Activated T-cell treated with anti-CD3 and anti-CD28 coated beads, Interleukin-2, amount 50 U/mL, for 72 hours (primary cell): ENCODE measurements at regions not wholly inside any gene's neighbourhood (a gene's known extent, or its start where the extent isn't known, plus 50 kb on each side); places are given as distances from the start of the nearest gene placed in this dataset.

Source experiments
- ATAC-seq, 2 donors: fragments of 150-1000 bp; cut with Tn5 transposase; replicated peaks in 1 of 2; 2 replicates each; pipeline ENCODE4 v1.10.0; 2021; ENCODE audit warnings: moderate library complexity in 2 of 2, mild to moderate bottlenecking in 1 of 2
- DNase-seq, 2 donors: peaks; one replicate each; pipeline ENCODE4 v3.0.0; 2021 to 2022; ENCODE audit warnings: mixed read lengths in 1 of 2
- H3K27ac Mint-ChIP-seq: one replicate; pipeline ENCODE4 v1.8.0; 2022; ENCODE audit warnings: mild to moderate bottlenecking, moderate library complexity, mixed read lengths
- H3K27me3 Mint-ChIP-seq: one replicate; pipeline ENCODE4 v1.8.0; 2022; ENCODE audit warnings: low read depth, mixed read lengths
- H3K36me3 Mint-ChIP-seq, 2 donors: one replicate each; pipeline ENCODE4 v1.8.0; 2022; ENCODE audit warnings: mixed read lengths in 2 of 2, mild to moderate bottlenecking in 1 of 2; ENCODE audit not compliant: insufficient read depth in 2 of 2
- H3K4me1 Mint-ChIP-seq: one replicate; pipeline ENCODE4 v1.8.0; 2022; ENCODE audit warnings: low read depth, mixed read lengths
- H3K4me3 Mint-ChIP-seq, 2 donors: one replicate each; pipeline ENCODE4 v1.8.0; 2022; ENCODE audit warnings: mild to moderate bottlenecking in 2 of 2, mixed read lengths in 2 of 2, moderate library complexity in 2 of 2
- H3K9me3 Mint-ChIP-seq, 2 donors: one replicate each; pipeline ENCODE4 v1.8.0; 2022; ENCODE audit warnings: mixed read lengths in 2 of 2

DNA sequence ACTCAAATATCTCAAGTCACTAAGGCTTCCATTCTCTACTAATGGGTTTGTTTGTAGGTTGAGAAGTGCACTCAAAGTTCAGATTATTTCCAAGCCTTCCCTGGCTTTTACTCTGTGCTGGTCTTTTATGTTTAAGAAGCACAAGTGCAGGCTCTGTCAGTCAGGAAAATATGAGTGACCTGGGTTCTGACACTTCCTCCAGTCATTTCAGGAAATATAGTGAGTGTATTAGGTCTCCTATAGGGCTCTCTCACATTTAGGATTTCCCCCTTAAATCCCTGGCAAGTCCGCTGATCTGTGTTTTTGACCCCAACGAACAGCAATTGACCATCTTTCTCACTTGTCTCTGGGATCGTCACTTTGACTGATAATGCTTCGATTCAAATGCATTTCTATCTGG is 210.2 kb downstream of the ARPP21 start:
- Mint-ChIP-seq H3K4me3 (no peak overlapping the region), H3K4me1 (no peaks in the 10 kb centered on the region), H3K27me3 (no peaks in the 10 kb centered on the region), H3K27ac (no peak overlapping the region), H3K9me3 (no peaks in the 10 kb centered on the region), H3K36me3 (no peaks in the 10 kb centered on the region)
- no peak for ATAC-seq
- DNase-seq: no peak

DNA sequence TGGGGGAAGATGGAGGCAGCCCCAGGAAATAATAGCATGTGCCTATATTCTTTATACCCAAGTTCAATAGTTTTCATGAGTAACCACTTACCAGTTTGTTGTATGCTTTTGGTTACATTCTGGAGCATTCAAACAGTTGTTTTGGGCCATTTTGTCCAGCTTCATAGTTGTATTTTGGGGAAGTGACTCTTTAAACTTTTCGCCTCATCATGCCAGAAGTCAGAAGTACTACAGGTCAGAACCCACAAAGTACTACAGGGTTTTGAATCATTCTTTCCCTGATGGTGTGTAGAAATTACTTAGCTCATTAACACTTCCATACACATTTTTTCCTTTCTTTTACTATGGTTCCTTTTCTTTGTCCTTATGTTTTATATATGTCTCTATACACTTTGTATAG is 210.6 kb downstream of the ARPP21 start:
- DNase-seq (no peak), ATAC-seq (no peak)
- H3K9me3 Mint-ChIP-seq: no peaks in the 10 kb centered on the region
- no peak overlapping the region for H3K27ac Mint-ChIP-seq
- no peaks in the 10 kb centered on the region for H3K36me3 Mint-ChIP-seq
- no peaks in the 10 kb centered on the region for H3K27me3 Mint-ChIP-seq
- H3K4me1 Mint-ChIP-seq: no peaks in the 10 kb centered on the region
- H3K4me3 Mint-ChIP-seq: no peak overlapping the region

DNA sequence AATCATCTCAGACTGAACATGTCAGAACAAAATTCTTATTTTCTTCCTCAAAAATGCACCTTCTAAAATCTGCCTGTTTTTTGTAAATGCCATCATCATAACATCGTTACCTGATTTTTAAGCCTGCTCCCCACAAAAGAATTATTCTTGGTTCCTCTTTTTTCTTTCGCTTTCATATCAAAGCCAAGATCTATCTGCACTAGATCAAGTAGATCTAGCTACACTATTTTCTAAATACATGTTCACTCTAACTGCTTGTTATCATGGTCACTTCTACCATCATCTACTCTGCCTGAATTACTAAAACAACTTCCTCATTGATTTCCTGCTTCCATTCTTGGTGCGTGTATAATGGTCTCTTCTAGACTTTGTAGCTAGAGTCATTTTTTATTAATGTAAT is 217.7 kb downstream of the ARPP21 start:
- DNase-seq: no peak
- Mint-ChIP-seq H3K36me3 (no peaks in the 10 kb centered on the region), H3K4me1 (peaks cover 4% of the 10 kb centered on the region), H3K9me3 (peaks cover 0 to 3% of the 10 kb centered on the region in 2 donors), H3K27me3 (peaks cover 16% of the 10 kb centered on the region), H3K27ac (no peak overlapping the region), H3K4me3 (no peak overlapping the region)
- ATAC-seq: no peak

DNA sequence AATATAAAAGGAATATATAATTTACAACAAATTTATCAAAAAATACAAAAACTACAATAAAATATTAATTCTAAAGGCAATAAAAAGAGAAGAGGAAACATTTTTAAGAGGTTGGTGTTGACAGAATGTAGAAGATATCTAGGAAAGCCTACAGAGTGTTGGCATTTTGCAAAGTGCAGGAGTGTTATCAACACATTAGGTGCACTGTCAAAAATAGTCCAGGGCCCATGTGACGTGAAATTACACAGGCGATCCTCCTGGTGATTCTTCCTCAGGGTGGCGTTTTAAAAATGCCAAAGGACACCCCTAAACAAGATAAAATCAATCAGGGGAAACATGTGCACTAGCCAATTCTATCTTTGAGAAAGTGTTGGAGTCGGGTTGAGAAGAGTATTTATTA is 222.7 kb downstream of the ARPP21 start:
- ATAC-seq: no peak

DNA sequence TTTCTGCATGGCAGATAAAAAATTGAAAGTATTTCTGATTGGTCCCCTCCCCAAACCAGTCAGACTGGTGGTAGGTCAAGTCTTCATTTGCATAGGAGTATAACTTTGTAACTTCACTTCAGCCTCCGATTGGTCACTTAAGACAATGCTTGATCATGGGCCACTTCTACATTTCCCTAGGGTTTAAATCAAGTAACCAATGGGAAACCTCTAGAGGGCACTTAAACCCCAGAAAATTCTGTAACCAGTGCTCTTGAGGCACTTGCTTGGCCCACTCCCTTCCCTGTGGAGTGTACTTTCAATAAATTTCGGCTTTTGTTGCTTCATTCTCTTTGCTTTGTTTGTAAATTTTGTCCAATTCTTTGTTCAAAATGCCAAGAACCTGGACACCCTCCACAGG is 225.5 kb downstream of the ARPP21 start:
- Mint-ChIP-seq H3K27ac (no peak overlapping the region), H3K9me3 (no peaks in the 10 kb centered on the region), H3K36me3 (no peaks in the 10 kb centered on the region), H3K4me1 (no peaks in the 10 kb centered on the region), H3K27me3 (no peaks in the 10 kb centered on the region), H3K4me3 (no peak overlapping the region)
- ATAC-seq (no peak), DNase-seq (no peak)

More for the DNA sequence above, 222.7 kb downstream of the ARPP21 start:
- H3K36me3 Mint-ChIP-seq: no peaks in the 10 kb centered on the region
- no peak overlapping the region for H3K4me3 Mint-ChIP-seq
- H3K27me3 Mint-ChIP-seq: peaks cover 13% of the 10 kb centered on the region
- H3K27ac Mint-ChIP-seq: no peak overlapping the region
- peaks cover 1% of the 10 kb centered on the region for H3K4me1 Mint-ChIP-seq
- no peak for DNase-seq
- peaks cover 0 to 2% of the 10 kb centered on the region in 2 donors for H3K9me3 Mint-ChIP-seq

DNA sequence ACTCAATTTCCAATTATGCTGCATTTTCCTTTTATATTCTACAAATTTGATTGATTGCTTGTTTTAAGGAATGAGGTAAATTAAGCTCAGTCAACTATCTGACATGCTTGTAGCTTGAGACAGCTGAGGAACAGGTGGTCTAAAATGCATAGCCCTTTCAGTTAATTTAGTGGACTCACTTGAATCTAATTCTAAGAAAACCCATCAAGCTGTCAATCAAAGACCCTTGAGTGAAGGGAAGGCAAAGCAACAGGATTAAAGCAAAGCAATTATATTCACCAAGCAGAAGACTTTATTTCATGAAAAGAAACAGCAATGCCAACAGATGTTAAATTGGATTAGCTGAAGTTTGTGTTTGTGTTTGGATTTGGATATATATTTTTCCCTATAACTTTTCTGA is 228.5 kb downstream of the ARPP21 start:
- no peak for ATAC-seq
- no peaks in the 10 kb centered on the region for H3K36me3 Mint-ChIP-seq
- H3K9me3 Mint-ChIP-seq: no peaks in the 10 kb centered on the region
- no peak overlapping the region for H3K4me3 Mint-ChIP-seq
- no peaks in the 10 kb centered on the region for H3K27me3 Mint-ChIP-seq
- H3K4me1 Mint-ChIP-seq: no peaks in the 10 kb centered on the region
- H3K27ac Mint-ChIP-seq: no peak overlapping the region
- no peak for DNase-seq

DNA sequence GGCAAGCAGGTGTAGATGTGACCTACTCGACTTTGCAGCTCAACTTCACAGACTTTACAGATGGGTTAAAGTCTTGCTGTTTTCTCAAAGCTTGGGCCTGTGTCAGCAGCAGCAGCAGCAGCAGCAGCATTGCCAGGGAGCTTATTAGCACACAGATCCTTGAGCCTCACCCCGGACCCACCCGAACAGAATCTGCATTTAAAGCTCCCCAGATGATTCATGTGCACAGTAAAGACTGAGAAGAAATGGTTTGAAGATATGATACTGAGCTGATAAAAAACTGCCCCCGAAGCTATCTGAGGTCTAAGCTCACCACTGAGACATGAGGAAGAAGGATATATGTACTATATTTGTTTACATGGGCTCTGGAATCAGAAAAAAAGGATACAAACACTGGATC is 231.7 kb downstream of the ARPP21 start:
- no peak for ATAC-seq
- no peak for DNase-seq
- no peaks in the 10 kb centered on the region for H3K27me3 Mint-ChIP-seq
- no peaks in the 10 kb centered on the region for H3K36me3 Mint-ChIP-seq
- no peak overlapping the region for H3K27ac Mint-ChIP-seq
- H3K9me3 Mint-ChIP-seq: no peaks in the 10 kb centered on the region
- no peaks in the 10 kb centered on the region for H3K4me1 Mint-ChIP-seq
- H3K4me3 Mint-ChIP-seq: no peak overlapping the region

DNA sequence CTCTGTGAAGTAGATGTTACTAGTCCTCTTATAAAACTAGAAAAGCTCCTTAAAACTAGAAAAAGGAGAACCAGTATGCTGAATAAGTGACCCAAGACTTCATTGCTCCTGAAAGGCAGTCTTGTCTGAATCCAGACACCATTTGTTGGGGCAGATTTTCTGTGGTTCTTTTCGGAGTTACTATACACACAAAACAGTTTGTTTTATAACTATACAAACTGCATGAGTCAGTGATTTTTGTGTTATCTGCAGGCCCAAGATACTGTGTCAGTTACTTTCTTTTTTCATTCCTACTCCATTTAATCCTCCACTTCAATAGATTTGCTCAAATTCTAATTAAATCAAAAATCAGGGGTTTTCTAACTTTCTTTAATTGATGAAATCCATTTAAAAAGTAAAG is 244.6 kb downstream of the ARPP21 start:
- Mint-ChIP-seq H3K36me3 (peaks cover 0 to 1% of the 10 kb centered on the region in 2 donors), H3K4me3 (no peak overlapping the region), H3K27me3 (no peaks in the 10 kb centered on the region), H3K4me1 (no peaks in the 10 kb centered on the region), H3K27ac (no peak overlapping the region), H3K9me3 (peaks cover 2 to 3% of the 10 kb centered on the region in 2 donors)
- DNase-seq (no peak), ATAC-seq (no peak)

DNA sequence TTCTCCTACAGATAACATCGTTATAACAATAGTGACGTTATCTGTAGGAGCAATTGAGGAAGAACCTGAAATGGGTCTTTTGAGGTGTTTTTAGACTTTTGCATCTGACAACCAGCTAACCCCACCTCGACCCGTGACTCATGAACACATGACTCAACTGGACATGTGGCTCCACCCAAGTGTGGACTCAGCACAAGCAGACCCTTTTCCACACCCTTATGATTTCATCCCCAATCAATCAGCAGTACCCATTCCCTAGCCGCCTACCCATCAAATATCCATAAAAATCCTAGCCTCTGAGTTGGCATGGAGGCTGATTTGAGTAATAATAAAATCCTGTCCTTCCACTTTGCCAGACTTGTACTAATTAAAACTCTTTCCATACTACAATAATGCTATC is 255.4 kb downstream of the ARPP21 start:
- DNase-seq: no peak
- Mint-ChIP-seq H3K4me3 (no peak overlapping the region), H3K36me3 (peaks cover 0 to 2% of the 10 kb centered on the region in 2 donors), H3K9me3 (peaks cover 0 to 2% of the 10 kb centered on the region in 2 donors), H3K27ac (no peak overlapping the region), H3K4me1 (no peaks in the 10 kb centered on the region), H3K27me3 (no peaks in the 10 kb centered on the region)
- ATAC-seq: no peak

DNA sequence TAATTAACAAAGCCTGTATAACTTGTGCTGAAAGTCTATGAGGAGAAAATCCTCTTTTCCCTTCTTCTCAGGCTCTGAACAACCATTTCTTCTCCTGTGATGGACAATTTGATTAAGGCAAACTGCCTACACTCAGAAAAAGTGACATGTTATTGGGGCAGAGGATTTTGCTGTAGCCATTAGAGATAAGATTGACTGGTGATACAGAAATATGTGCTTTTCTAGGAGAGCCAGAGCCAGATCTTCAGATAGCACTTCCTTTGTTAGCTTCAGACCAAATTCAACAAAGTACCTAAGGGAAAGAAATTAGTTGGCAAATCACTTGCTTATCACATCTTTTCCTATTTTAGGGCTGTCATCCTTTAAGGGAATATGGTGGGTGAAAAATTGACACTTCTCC is 259.9 kb downstream of the ARPP21 start:
- H3K27ac Mint-ChIP-seq: no peak overlapping the region
- no peak for DNase-seq
- ATAC-seq: no peak
- no peaks in the 10 kb centered on the region for H3K4me1 Mint-ChIP-seq
- no peak overlapping the region for H3K4me3 Mint-ChIP-seq
- H3K36me3 Mint-ChIP-seq: no peaks in the 10 kb centered on the region
- peaks cover 0 to 2% of the 10 kb centered on the region in 2 donors for H3K9me3 Mint-ChIP-seq
- no peaks in the 10 kb centered on the region for H3K27me3 Mint-ChIP-seq

DNA sequence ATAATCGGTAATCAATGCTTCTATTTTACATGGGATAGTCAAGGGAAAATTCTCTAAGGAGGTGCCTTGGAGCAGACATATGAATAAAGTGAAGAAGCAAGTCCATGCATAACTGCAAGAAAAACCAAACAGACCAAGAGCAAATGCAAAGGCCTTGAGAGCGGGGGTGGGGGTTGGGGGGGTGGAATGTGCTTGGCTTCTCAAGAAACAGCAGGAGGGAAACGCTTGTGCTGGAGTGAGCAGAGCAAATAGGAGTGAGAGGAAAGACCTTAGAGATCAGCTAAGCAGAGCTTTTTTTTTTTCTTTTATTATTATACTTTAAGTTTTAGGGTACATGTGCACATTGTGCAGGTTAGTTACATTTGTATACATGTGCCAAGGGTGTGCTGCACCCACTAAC is 260.8 kb downstream of the ARPP21 start:
- no peak overlapping the region for H3K27ac Mint-ChIP-seq
- no peaks in the 10 kb centered on the region for H3K4me1 Mint-ChIP-seq
- no peak for DNase-seq
- H3K27me3 Mint-ChIP-seq: no peaks in the 10 kb centered on the region
- ATAC-seq: no peak
- no peaks in the 10 kb centered on the region for H3K36me3 Mint-ChIP-seq
- no peak overlapping the region for H3K4me3 Mint-ChIP-seq
- peaks cover 0 to 2% of the 10 kb centered on the region in 2 donors for H3K9me3 Mint-ChIP-seq

DNA sequence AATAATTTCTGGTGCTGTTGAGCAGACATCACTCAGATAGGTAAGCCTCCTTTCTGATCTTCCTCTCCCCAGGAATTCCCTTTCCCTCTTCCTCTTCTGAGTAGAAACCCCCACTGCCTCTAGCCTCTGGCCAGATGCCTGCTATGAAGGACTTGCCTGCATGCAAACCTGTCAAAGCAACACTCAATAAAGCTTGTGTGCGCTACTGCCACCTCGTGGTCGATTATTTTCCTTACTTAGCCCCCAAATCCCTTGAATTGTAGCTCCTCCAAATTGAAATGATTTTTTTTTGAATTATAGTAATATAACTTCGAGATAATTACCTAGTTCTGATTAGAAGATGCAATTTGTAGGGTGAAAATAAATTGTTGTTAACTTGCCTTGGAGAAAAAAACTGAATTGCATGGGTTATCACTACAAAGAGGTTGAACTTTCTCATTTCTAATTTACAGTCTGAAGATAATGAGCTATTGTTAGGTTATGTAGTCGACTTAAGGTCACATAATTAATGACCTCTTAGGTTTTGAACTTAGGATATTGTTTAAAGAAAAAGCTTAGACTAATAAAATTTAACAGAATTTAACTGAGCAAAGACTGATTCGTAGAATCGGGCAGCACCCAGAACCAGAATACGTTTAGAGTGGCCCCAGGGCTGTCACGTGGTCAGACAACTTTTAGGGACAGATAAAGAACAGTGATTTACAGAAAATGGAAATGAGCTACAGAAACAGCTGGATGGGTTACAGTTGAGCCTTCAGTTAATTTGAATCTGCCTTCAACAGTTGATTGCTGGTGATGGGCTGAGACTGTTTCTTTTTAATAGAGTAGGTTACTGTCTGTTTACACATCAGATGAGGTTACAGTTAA is 269.3 kb downstream of the ARPP21 start:
- peak in 1 of 2 donors; percentile 31 for ATAC-seq
- DNase-seq: peak; percentile 37 to 42
- H3K4me3 Mint-ChIP-seq: no peak overlapping the region
- no peak overlapping the region for H3K27ac Mint-ChIP-seq
- H3K4me1 Mint-ChIP-seq: no peaks in the 10 kb centered on the region
- no peaks in the 10 kb centered on the region for H3K9me3 Mint-ChIP-seq
- H3K27me3 Mint-ChIP-seq: peaks cover 6% of the 10 kb centered on the region
- no peaks in the 10 kb centered on the region for H3K36me3 Mint-ChIP-seq

DNA sequence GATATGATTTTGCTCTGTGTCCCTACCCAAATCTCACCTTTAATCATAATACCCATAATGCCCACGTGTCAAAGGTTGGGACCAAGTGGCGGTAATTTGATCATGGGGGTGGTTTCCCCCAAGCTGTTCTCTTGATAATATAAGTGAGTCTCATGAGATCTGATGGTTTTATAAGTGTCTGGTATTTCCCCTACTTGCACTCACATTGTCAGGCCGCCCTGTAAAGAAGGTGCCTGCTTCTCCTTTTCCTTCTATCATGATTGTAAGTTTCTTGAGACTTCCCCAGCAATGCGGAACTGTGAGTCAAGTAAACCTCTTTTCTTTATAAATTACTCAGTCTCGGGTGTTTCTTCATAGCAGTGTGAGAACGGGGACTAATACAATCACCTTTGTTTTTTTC is 279.8 kb downstream of the ARPP21 start:
- DNase-seq: no peak
- Mint-ChIP-seq H3K27ac (no peak overlapping the region), H3K4me1 (no peaks in the 10 kb centered on the region), H3K36me3 (no peaks in the 10 kb centered on the region), H3K27me3 (no peaks in the 10 kb centered on the region), H3K4me3 (no peak overlapping the region), H3K9me3 (peaks cover 6 to 8% of the 10 kb centered on the region in 2 donors)
- ATAC-seq: no peak

DNA sequence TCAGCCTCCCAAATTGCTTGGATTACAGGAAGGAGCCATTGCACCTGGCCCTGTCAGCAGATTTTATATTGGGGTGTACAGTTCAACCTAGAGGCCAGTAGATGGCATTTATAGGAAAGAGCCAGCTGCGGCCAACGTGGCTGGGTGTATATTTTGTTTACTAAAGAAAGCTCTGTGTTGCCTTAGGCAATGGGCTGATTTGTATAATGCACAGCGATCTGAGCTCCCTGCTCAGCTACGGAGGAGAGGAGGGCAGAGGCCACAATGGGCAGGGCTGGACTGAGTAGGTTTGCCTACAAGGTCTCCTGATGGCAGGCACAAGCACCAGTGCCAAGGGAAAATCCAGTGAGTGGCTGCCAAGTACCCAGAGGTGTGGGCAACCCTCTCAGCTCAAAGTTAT is 282.4 kb downstream of the ARPP21 start:
- H3K36me3 Mint-ChIP-seq: no peaks in the 10 kb centered on the region
- H3K9me3 Mint-ChIP-seq: peaks cover 6 to 8% of the 10 kb centered on the region in 2 donors
- DNase-seq (no peak), ATAC-seq (no peak)
- no peaks in the 10 kb centered on the region for H3K27me3 Mint-ChIP-seq
- no peaks in the 10 kb centered on the region for H3K4me1 Mint-ChIP-seq
- no peak overlapping the region for H3K27ac Mint-ChIP-seq
- H3K4me3 Mint-ChIP-seq: no peak overlapping the region
